Lower lobe of right lung (tissue), 2 donors: ENCODE measurements at regions not wholly inside any gene's neighbourhood (a gene's known extent, or its start where the extent isn't known, plus 50 kb on each side); places are given as distances from the start of the nearest gene placed in this dataset.

Experiments used
- ATAC-seq, 2 donors: fragments of 200-7000 bp; cut with Tn5 transposase; one replicate each; pipeline ENCODE4 v1.9.1; 2020 to 2022; ENCODE audit warnings: mild to moderate bottlenecking in 2 of 2, moderate library complexity in 2 of 2
- DNase-seq: peaks from one replicate; pipeline ENCODE4 v3.0.0-alpha.2; 2020
- H3K27ac ChIP-seq: fragments of 200-600 bp; one replicate; pipeline ENCODE4 v1.8.0; 2022
- H3K27me3 ChIP-seq: fragments of 200-600 bp; one replicate; pipeline ENCODE4 v1.8.0; 2022; ENCODE audit warnings: low read depth
- H3K36me3 ChIP-seq: fragments of 200-600 bp; one replicate; pipeline ENCODE4 v1.8.0; 2022; ENCODE audit warnings: mild to moderate bottlenecking
- H3K4me1 ChIP-seq: fragments of 200-600 bp; one replicate; pipeline ENCODE4 v1.8.0; 2022
- H3K4me3 ChIP-seq: fragments of 200-600 bp; one replicate; pipeline ENCODE4 v1.8.0; 2022; ENCODE audit warnings: mild to moderate bottlenecking
- H3K9me3 ChIP-seq: fragments of 200-600 bp; one replicate; pipeline ENCODE4 v1.8.0; 2022
- intact Hi-C: fragments of 100-400 bp; cut with DNase I; formaldehyde crosslinking; loops from one replicate; pipeline ENCODE4 v1.11.0; 2022
- TF ChIP-seq, protein P1 (sequence below): fragments of 200-600 bp; IDR thresholded peaks from one replicate; pipeline ENCODE4 v1.8.0; 2022; ENCODE audit warnings: antibody characterized with exemption, mild to moderate bottlenecking
- donor health status: DM: no; HTN: yes; CAD: no; lungs with severe emphysema.

- no peak for DNase-seq
- no peaks in the 10 kb centered on the region for H3K9me3 ChIP-seq
- peaks cover 6% of the 10 kb centered on the region for H3K27me3 ChIP-seq
- no peaks in the 10 kb centered on the region for H3K36me3 ChIP-seq
- no peak overlapping the region for H3K4me3 ChIP-seq
- ATAC-seq, result no peak
- H3K4me1 ChIP-seq, result no peaks in the 10 kb centered on the region
- TF ChIP-seq, protein P1, sequence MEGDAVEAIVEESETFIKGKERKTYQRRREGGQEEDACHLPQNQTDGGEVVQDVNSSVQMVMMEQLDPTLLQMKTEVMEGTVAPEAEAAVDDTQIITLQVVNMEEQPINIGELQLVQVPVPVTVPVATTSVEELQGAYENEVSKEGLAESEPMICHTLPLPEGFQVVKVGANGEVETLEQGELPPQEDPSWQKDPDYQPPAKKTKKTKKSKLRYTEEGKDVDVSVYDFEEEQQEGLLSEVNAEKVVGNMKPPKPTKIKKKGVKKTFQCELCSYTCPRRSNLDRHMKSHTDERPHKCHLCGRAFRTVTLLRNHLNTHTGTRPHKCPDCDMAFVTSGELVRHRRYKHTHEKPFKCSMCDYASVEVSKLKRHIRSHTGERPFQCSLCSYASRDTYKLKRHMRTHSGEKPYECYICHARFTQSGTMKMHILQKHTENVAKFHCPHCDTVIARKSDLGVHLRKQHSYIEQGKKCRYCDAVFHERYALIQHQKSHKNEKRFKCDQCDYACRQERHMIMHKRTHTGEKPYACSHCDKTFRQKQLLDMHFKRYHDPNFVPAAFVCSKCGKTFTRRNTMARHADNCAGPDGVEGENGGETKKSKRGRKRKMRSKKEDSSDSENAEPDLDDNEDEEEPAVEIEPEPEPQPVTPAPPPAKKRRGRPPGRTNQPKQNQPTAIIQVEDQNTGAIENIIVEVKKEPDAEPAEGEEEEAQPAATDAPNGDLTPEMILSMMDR, result no peak
- intact Hi-C loops, result no loop called here
- no peak overlapping the region for H3K27ac ChIP-seq
Measured at GRCh38 chr2:118616432-118616831, 231.0 kb downstream of the EN1 start.

- DNase-seq, result no peak
- no peaks in the 10 kb centered on the region for H3K36me3 ChIP-seq
- H3K4me1 ChIP-seq, result no peaks in the 10 kb centered on the region
- H3K27me3 ChIP-seq, result peaks cover 6% of the 10 kb centered on the region
- TF ChIP-seq, protein P1, result no peak
- intact Hi-C loops, result no loop called here
- H3K9me3 ChIP-seq, result no peaks in the 10 kb centered on the region
- no peak overlapping the region for H3K27ac ChIP-seq
- ATAC-seq, result peak in 1 of 2 donors; percentile 25
- no peak overlapping the region for H3K4me3 ChIP-seq
Measured at GRCh38 chr2:118614841-118615271, 232.6 kb downstream of the EN1 start.

DNA sequence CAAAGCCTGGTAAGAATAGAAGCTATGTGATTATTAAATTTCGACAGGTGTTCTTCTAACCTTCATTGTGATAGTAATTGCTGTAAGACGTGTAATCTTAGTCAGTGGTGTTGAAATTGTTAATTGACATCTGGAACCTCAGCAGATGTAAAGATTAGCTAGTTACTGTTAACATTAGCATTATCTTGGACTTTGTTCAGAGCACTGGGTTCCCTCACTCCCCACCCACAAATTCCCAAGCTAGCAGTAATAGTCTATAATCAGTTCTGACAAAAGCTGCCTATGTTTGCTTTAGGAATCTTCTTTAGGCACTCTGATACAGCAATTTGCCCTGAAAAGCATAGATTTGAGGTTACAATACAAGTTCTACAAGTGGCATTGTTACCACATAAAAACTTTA lies 233.7 kb downstream of the EN1 start:
- Histone ChIP-seq H3K4me3 (no peak overlapping the region), H3K27ac (no peak overlapping the region), H3K27me3 (peaks cover 6% of the 10 kb centered on the region), H3K9me3 (no peaks in the 10 kb centered on the region), H3K36me3 (no peaks in the 10 kb centered on the region), H3K4me1 (no peaks in the 10 kb centered on the region)
- no peak for DNase-seq
- intact Hi-C loops, result no loop called here
- no peak for ATAC-seq
- TF ChIP-seq, protein P1, result no peak

- no peak for DNase-seq
Measured at GRCh38 chr2:118611691-118612090, 235.8 kb downstream of the EN1 start.

DNA sequence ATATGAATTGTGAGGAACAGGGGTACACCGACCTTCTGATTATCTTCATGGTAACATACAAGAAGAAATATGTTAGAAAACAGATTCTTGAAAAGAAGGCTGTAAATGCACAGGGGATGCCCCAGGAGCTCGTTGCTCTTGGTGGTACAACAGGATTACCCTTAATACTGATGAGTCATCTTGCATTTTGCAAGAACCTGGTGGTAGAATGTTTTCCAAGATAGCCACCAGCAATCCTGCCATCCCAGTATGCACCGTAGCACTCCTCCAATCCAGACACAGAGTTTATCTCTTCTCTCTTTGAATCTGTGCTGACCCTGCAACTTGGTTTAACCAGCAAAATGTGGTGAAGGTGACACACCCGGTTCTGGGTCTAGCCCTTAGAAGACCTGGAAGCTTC lies 238.3 kb downstream of the EN1 start:
- no peak for ATAC-seq
- Histone ChIP-seq H3K27me3 (peaks cover 6% of the 10 kb centered on the region), H3K4me1 (no peaks in the 10 kb centered on the region), H3K4me3 (no peak overlapping the region), H3K27ac (no peak overlapping the region), H3K9me3 (no peaks in the 10 kb centered on the region), H3K36me3 (no peaks in the 10 kb centered on the region)
- TF ChIP-seq, protein P1, result no peak
- intact Hi-C loops, result no loop called here
- DNase-seq, result no peak

More at GRCh38 chr2:118611691-118612090, 235.8 kb downstream of the EN1 start:
- Histone ChIP-seq H3K27ac (no peak overlapping the region), H3K4me3 (no peak overlapping the region), H3K9me3 (no peaks in the 10 kb centered on the region), H3K27me3 (peaks cover 6% of the 10 kb centered on the region), H3K36me3 (no peaks in the 10 kb centered on the region), H3K4me1 (no peaks in the 10 kb centered on the region)
- no peak for ATAC-seq
- intact Hi-C loops, result no loop called here
- TF ChIP-seq, protein P1, result no peak

GRCh38 chr2:118607641-118608040 lies 239.8 kb downstream of the EN1 start:
- Histone ChIP-seq H3K27me3 (peaks cover 6% of the 10 kb centered on the region), H3K27ac (no peak overlapping the region), H3K4me3 (no peak overlapping the region), H3K4me1 (no peaks in the 10 kb centered on the region), H3K36me3 (no peaks in the 10 kb centered on the region), H3K9me3 (no peaks in the 10 kb centered on the region)
- intact Hi-C loops, result no loop called here
- TF ChIP-seq, protein P1, result no peak
- DNase-seq (no peak), ATAC-seq (no peak)
